GM13976 (cell line): ENCODE measurements at regions not wholly inside any gene's neighbourhood (a gene's known extent, or its start where the extent isn't known, plus 50 kb on each side); places are given as distances from the start of the nearest gene placed in this dataset.

ENCODE experiments used
- DNase-seq: peaks from one replicate; pipeline ENCODE4 v3.0.0; 2012; ENCODE audit warnings: low spot score
- in situ Hi-C: fragments of 300-500 bp; cut with MboI; formaldehyde crosslinking; loops from one replicate; pipeline ENCODE4 v1.12.0; 2022; ENCODE audit warnings: low sequenced_read_pairs, mixed read lengths, inconsistent platforms; ENCODE audit not compliant: unreplicated experiment
- TF ChIP-seq, protein P1 (sequence below): IDR thresholded peaks from 2 replicates; pipeline ENCODE4 v1.5.1; 2012; ENCODE audit warnings: borderline replicate concordance, mild to moderate bottlenecking; ENCODE audit not compliant: insufficient read depth; ENCODE audit errors: extremely low read depth, missing control alignments, control extremely low read depth

DNA sequence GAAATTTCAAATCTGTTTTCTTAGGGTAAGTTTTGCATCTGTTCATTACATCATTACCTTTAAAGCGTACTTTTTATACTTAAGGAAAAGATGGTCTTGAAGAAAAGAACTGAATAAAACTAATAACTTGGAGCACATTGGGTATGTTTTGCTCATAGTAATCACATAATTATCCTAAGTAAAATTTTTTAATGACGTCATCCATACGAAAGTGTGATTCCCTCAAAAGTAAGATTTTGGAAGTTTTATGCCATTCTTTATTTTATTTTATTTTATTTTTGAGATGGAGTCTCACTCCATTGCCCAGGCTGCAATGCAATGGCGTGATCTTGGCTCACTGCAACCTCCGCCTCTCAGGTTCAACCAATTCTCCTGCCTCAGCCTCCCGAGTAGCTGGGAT lies 1516.6 kb upstream of the TENM3 start:
- DNase-seq, result no peak
- TF ChIP-seq, protein P1, sequence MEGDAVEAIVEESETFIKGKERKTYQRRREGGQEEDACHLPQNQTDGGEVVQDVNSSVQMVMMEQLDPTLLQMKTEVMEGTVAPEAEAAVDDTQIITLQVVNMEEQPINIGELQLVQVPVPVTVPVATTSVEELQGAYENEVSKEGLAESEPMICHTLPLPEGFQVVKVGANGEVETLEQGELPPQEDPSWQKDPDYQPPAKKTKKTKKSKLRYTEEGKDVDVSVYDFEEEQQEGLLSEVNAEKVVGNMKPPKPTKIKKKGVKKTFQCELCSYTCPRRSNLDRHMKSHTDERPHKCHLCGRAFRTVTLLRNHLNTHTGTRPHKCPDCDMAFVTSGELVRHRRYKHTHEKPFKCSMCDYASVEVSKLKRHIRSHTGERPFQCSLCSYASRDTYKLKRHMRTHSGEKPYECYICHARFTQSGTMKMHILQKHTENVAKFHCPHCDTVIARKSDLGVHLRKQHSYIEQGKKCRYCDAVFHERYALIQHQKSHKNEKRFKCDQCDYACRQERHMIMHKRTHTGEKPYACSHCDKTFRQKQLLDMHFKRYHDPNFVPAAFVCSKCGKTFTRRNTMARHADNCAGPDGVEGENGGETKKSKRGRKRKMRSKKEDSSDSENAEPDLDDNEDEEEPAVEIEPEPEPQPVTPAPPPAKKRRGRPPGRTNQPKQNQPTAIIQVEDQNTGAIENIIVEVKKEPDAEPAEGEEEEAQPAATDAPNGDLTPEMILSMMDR, result no peak
- in situ Hi-C loops, result no loop called here

DNA sequence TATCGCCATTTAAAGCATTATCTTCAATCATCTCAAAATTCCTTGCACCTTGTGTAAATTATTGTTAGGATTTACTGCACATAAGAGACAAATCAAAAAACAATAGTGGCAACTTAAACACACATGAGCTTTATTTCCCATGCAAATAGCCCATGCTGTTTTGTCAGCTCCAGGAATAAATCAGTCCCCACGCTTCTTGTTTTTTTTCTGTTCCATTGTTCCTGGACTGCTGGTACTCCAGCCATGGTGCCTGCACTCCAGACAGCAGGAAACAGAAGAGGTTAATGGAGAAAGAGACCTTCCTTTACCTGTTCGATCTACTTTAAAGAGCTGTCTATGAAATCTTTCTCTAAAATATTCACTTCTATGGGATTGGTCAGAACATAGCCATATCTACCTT lies 1515.7 kb upstream of the TENM3 start:
- TF ChIP-seq, protein P1, result no peak
- in situ Hi-C loops, result no loop called here
- no peak for DNase-seq

DNA sequence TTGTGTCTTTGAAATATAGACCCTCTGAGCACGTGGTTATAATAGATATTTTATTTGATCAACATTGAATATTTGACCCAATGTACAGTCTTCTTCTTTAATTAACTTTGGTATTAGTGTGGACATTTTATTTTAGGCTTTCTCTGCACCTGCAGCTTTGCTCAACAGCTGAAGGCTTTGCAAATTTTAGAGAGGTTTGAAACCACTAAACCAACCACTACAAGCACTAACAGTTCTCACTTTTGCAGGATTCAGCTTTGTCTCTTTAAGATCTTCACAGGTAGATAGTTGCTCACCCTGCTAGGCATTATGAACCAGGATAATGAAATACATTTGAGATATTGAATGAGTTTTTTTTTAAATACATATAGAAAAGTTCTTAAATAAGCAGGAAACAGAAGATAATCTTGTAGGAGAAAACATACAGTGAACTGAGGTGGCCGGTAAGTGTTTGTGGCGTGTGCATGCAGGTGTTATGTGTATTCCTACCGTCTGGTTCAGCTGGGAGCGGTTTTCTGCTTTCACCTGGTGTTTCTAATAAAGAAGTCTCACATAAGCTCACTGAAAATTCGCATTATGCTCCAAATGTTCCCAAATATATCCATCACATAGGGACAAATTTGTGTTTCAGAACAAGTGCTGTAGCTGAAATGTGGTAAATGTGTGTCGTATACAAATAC lies 1508.3 kb upstream of the TENM3 start:
- TF ChIP-seq, protein P1, result no peak

DNA sequence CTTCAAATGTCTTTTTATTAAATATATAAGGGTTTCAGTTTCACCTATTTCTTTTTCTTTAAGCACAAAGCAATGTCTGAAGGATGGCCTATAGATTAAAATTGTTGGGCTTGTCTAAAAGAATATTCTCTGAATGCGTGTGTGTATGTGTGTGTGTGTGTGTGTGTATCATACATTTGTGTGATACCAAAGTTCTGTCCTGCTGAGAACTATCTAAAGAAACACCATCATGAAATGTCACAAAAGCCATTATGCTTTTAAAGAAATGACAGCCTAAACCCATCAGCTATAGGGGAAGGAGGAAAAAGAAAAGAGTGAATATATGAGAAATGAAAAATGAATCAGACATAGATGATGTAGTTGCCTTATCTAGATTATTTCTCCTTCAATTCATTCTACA lies 1501.5 kb upstream of the TENM3 start:
- in situ Hi-C loops, result no loop called here
- no peak for DNase-seq
- TF ChIP-seq, protein P1, result no peak

More for the DNA sequence above, 1508.3 kb upstream of the TENM3 start:
- in situ Hi-C loops, result no loop called here
- DNase-seq, result no peak

DNA sequence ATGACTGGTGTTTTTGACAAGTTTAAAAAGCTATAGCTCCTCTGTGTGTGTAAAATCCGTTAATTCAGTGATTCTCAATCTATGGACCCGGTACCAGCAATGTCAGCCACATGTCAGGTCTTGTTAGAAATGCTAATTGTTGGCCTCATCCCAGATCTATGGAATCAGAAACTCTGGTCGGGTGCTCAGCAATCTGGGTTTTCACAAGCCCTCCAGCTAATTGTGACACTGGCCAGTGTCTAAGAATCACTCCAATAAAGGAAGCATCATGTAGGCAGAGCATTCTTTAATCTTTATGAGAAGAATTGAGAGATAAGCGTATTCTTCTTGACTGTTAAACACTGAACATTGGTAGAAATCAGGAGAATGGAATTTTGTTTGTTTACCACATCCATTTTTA lies 1498.2 kb upstream of the TENM3 start:
- in situ Hi-C loops, result no loop called here
- TF ChIP-seq, protein P1, result no peak
- DNase-seq, result no peak

DNA sequence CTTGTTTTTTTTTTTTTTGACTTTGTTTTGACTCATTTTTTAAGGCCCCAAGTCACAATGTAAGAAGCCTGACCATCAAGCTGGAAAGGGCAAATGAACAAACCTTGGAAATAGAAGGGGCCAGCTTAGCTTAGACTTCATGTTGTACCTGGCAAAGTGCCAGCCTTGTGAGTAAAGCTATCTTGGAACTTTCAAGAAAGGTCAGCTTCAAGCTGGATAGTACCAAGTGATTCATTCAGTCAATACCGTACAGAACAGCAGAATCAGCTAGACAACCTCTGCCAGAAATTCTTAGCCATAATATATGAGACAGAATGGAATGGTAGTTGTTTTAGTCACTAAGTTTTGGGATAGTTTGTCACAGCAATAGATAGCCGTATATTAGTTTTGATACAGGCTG lies 1492.2 kb upstream of the TENM3 start:
- TF ChIP-seq, protein P1, result no peak
- DNase-seq, result no peak
- in situ Hi-C loops, result no loop called here

DNA sequence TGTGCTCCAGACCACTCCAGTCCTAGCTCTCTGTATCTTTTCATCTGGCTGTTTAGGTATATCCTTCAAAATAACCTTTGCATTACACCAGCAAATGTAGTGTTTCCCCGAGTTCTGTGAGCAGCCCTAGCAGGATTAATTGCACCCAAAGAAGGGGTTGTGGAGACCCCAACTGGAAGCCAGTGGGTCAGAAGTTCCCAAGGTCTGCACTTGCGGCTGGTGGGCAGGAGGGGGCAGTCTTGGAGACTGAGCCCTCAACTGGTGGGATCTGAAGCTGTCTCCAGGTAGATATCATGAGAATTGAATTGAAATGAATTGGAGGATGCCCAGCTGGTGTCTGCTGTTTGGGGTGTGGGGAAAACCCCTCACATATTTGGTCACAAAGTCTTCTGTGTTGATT lies 1485.3 kb upstream of the TENM3 start:
- DNase-seq, result no peak
- in situ Hi-C loops, result no loop called here
- TF ChIP-seq, protein P1, result no peak
